Adrenal gland (tissue), 9 donors: ENCODE measurements at regions not wholly inside any gene's neighbourhood (a gene's known extent, or its start where the extent isn't known, plus 50 kb on each side); places are given as distances from the start of the nearest gene placed in this dataset.

Experiments
- DNase-seq, 7 donors: peaks; one replicate each; pipeline ENCODE4 v3.0.0-alpha.2; 2019 to 2020
- H3K27ac ChIP-seq, 5 donors: fragments of 200-600 bp; sonication (generic) in 4 of 5; 1 replicate in 3 of 5; 2 replicates in 2 of 5; pipeline versions ENCODE4 v1.5.1 to v1.8.0; 2016 to 2020; ENCODE audit warnings: mild to moderate bottlenecking in 1 of 5
- H3K27me3 ChIP-seq: fragments of 200-600 bp; 2 replicates; pipeline ENCODE4 v1.8.0; 2021
- H3K36me3 ChIP-seq, 2 donors: fragments of 200-600 bp; replicated peaks in 1 of 2; 1 replicate in 1 of 2; 2 replicates in 1 of 2; pipeline versions ENCODE4 v1.5.1 to v1.8.0; 2018 to 2022
- H3K4me1 ChIP-seq, 2 donors: fragments of 200-600 bp; replicated peaks in 1 of 2; 1 replicate in 1 of 2; 2 replicates in 1 of 2; pipeline versions ENCODE4 v1.5.1 to v1.8.0; 2018 to 2021
- H3K4me3 ChIP-seq, 4 donors: fragments of 200-600 bp; sonication (generic) in 3 of 4; one replicate each; pipeline ENCODE4 v1.5.1; 2016 to 2018
- H3K9me3 ChIP-seq, 3 donors: fragments of 200-600 bp; sonication (generic) in 1 of 3; replicated peaks in 1 of 3; 1 replicate in 2 of 3; 2 replicates in 1 of 3; pipeline versions ENCODE4 v1.5.1 to v1.8.0; 2016 to 2021
- CTCF ChIP-seq, 6 experiments: fragments of 450-650 bp in 4 of 6; fragments of 200-600 bp in 2 of 6; sonication (generic) in 1 of 6; IDR thresholded peaks; 1 replicate in 5 of 6; 2 replicates in 1 of 6; pipeline versions ENCODE4 v1.5.1 to v1.8.0; 2016 to 2021; ENCODE audit warnings: antibody characterized with exemption in 6 of 6, mild to moderate bottlenecking in 2 of 6, moderate library complexity in 1 of 6
- POLR2A ChIP-seq, 2 donors: fragments of 450-650 bp; IDR thresholded peaks; one replicate each; pipeline ENCODE4 v1.6.1; 2017; ENCODE audit warnings: antibody characterized with exemption in 2 of 2, mild to moderate bottlenecking in 2 of 2, moderate library complexity in 1 of 2
- WGBS, 4 donors: extraction: QIAGEN DNeasy Blood & Tissue Kit in 2 of 4; methylation state at CpG; one replicate each; pipeline versions ENCODE4 v1.1.5 to v1.1.7; 2013 to 2017; 5-methylcytosine and 5-hydroxymethylcytosine counted together
- intact Hi-C, 2 donors: fragments of 100-400 bp; cut with DNase I; formaldehyde crosslinking; loops; one replicate each; pipeline versions ENCODE4 v1.14.1 to v1.15.0; 2022 to 2023
- donor health status: healthy with polysubstance abuse.
- donor health status: Bipolar disorder and iron deficiency.
- donor health status: DM: yes; HTN: yes; CAD: no.
- donor health status: DM: no; HTN: no; CAD: no.
- donor health status: DM: no; HTN: no; CAD: no.

DNA sequence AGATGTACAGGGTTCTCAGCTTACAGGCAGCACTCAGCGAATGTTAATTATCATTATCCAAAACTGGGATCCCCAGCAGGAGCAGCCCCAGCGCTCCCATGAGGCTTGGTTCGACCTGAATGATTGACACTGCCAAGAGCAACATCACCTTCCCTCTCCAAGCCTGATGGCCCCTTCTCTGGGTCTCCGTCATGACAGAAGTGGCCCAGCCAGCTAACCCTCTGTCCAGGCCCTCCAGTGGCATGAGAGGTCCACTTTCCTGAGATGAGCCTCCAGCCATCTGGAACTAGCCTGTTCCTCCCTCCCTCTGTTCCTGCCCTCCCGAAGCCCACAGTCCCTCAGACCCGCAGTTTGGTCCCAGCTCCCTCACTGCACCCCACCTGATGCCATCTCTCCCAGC lies 97.0 kb upstream of the RAB6C start:
- Histone ChIP-seq H3K36me3 (no peaks in the 10 kb centered on the region), H3K4me1 (no peaks in the 10 kb centered on the region), H3K27me3 (no peaks in the 10 kb centered on the region), H3K27ac (no peak overlapping the region), H3K9me3 (no peaks in the 10 kb centered on the region), H3K4me3 (no peak overlapping the region)
- DNase-seq = peak in 1 of 7 donors; percentile 39
- WGBS, 4 donors = 76 to 91% (median 85%) methylated on average over 5 to 6 of the region's 6 CpGs
- intact Hi-C loops = no loop called here
- TF ChIP-seq POLR2A (IDR thresholded peaks at IDR 0.05) = no peak
- no peak for TF ChIP-seq CTCF (IDR thresholded peaks at IDR 0.05)

DNA sequence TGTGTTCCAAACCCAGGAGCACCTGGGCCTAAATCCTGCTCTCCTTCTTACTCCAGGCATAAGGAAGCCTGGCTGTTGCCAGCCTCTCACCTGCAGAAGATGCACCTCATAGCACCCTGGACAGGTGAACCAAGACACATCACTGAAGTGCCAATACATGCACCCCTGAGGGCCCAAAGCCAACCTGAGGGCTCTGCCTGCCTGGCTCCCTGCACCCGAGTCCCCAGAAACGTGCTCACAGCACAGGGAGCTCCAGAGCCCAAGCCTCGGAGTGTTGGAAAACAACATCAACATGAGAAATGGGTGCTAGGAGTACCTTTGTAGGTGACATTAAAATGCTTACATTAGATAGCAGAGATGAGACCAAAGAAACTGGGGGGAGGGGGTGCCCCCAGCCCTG lies 96.3 kb upstream of the RAB6C start:
- TF ChIP-seq CTCF (IDR thresholded peaks at IDR 0.05) (no peak), POLR2A (IDR thresholded peaks at IDR 0.05) (no peak)
- no peaks in the 10 kb centered on the region for H3K9me3 ChIP-seq
- H3K27ac ChIP-seq = no peak overlapping the region
- DNase-seq = peak in 1 of 7 donors; percentile 30
- H3K4me3 ChIP-seq = no peak overlapping the region
- intact Hi-C loops = no loop called here
- no peaks in the 10 kb centered on the region for H3K36me3 ChIP-seq
- H3K4me1 ChIP-seq = no peaks in the 10 kb centered on the region
- WGBS, 4 donors = 84 to 85% (median 84%) methylated on average over 3 of the region's 3 CpGs
- no peaks in the 10 kb centered on the region for H3K27me3 ChIP-seq

DNA sequence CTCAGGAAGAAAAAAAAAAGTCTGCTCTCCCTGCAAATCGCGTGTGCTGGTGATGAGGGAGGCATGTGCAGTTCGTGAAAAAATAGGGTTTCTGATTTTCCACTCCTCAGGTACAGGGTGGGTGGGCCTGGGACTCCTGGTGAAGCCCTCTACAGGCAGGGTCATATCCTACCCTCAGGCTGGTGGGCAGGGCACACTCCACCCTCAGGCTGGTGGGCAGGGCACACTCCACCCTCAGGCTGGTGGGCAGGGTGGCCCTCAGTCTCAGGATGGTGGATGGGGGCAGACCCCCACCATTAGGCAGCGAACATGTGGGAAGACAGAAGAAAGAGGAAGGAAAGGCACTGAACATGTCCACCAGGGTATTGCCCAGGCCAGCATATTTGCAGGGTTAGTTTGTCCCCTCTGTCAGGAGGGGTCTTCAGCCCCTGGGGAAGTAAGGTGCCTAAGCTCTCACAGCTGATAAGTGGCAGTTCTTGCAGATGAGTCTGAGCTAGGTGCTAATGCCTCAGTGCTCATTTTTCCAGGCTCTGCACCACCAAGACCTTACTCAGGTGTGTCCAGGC lies 95.2 kb upstream of the RAB6C start:
- TF ChIP-seq POLR2A (IDR thresholded peaks at IDR 0.05) = no peak
- TF ChIP-seq CTCF (IDR thresholded peaks at IDR 0.05) = no peak
- no peaks in the 10 kb centered on the region for H3K4me1 ChIP-seq
- intact Hi-C loops = no loop called here
- no peaks in the 10 kb centered on the region for H3K27me3 ChIP-seq
- H3K9me3 ChIP-seq = no peaks in the 10 kb centered on the region
- H3K36me3 ChIP-seq = no peaks in the 10 kb centered on the region
- WGBS, 4 donors = 70 to 85% (median 75%) methylated on average over 4 of the region's 4 CpGs
- no peak overlapping the region for H3K27ac ChIP-seq
- H3K4me3 ChIP-seq = no peak overlapping the region
- peak in 1 of 7 donors; percentile 15 for DNase-seq

DNA sequence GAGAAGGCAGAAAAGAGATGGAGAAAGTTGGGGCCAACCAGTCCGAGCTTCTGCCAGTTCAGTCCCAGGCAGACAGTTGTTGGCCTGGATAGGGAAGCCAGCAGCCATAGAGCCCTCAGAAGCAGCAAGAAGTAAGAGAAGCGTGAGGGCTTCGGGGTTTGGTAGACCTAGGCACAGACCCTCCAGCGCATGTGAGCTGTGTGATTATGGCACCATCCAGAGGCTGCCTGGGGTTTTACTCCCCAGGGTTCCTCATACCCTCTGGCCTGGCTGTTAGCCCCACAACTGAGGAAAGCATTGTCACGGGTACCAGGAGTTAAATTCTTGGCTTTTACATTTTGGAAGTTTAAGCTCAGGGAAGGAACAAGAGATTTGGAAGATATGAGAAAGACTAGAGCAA lies 93.7 kb upstream of the RAB6C start:
- H3K27me3 ChIP-seq = no peaks in the 10 kb centered on the region
- no peaks in the 10 kb centered on the region for H3K4me1 ChIP-seq
- 32 to 50% (median 37%) methylated on average over 4 to 5 of the region's 5 CpGs for WGBS, 4 donors
- H3K4me3 ChIP-seq = no peak overlapping the region
- no peak for TF ChIP-seq CTCF (IDR thresholded peaks at IDR 0.05)
- TF ChIP-seq POLR2A (IDR thresholded peaks at IDR 0.05) = no peak
- no peaks in the 10 kb centered on the region for H3K9me3 ChIP-seq
- H3K36me3 ChIP-seq = no peaks in the 10 kb centered on the region
- intact Hi-C loops = no loop called here
- DNase-seq = peak in 1 of 7 donors; percentile 23
- no peak overlapping the region for H3K27ac ChIP-seq
